HG02973 (cell line): ENCODE measurements at regions not wholly inside any gene's neighbourhood (a gene's known extent, or its start where the extent isn't known, plus 50 kb on each side); places are given as distances from the start of the nearest gene placed in this dataset.

Experiments
- ATAC-seq: cut with Tn5 transposase; IDR thresholded peaks from one replicate; pipeline ENCODE4 v1.9.1; 2021; ENCODE audit warnings: moderate library complexity; ENCODE audit not compliant: unreplicated experiment

GRCh38 chr1:82218846-82219245, 418.1 kb downstream of the ADGRL2 start:
- ATAC-seq, result no peak

DNA sequence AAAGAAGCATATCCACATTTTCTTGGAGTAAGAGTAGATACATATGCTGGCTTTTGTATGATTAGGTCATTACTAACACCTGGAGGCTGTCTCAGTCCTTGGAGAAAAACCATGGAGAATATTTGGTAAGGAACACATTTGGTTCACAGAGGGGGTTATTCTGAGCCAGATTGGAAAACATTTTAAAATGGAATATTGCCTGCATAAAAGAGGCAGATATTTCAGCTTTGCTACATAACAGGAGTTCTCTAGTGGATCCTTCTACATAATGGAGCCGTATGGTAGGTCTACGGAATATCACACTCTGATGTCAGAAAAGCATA, 415.1 kb downstream of the ADGRL2 start:
- no peak for ATAC-seq

- no peak for ATAC-seq
Measured at GRCh38 chr1:82215056-82215852, 414.5 kb downstream of the ADGRL2 start.

GRCh38 chr1:82214606-82215005, 413.9 kb downstream of the ADGRL2 start:
- ATAC-seq, result no peak

- ATAC-seq, result no peak
Measured at GRCh38 chr1:82197606-82198005, 396.9 kb downstream of the ADGRL2 start.

DNA sequence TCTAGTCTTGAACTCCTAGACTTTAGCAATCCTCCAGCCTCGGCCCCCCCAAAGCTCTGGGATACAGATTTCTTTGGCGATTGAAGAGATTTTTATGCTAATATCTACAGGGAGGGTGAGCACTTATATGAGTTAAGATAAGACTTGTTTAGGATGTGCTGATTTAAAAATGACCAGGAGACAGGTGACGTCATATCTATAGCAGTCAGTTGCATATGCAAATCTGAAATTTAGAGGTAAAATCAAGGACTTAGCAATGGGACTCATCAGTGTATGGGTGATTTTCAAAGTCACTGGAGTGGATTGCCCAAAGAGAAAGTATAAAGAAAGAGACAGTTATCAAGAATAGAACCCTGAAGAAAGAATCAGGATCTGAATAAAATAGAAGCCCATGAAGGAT, 394.5 kb downstream of the ADGRL2 start:
- no peak for ATAC-seq

DNA sequence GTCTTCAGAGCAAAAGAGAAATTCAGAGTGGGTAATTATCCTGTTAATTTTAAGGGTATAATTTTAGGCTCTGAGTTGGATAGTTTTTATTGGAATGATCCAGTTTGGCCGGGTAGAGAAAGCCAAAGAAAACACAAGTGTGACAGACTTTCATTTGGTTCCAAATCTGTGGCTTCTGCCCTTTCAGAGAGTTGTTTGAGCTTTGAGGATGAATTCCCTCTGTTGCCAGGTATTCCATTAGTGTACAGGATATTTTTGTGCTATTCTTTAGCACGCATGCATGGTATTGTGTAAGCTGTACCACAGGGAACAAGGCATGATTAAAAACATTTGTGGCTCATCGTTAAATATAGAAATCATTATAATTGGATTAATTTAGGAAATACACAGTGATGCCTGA, 384.4 kb downstream of the ADGRL2 start:
- no peak for ATAC-seq

- ATAC-seq, result no peak
Measured at GRCh38 chr1:82181846-82182245, 381.1 kb downstream of the ADGRL2 start.

DNA sequence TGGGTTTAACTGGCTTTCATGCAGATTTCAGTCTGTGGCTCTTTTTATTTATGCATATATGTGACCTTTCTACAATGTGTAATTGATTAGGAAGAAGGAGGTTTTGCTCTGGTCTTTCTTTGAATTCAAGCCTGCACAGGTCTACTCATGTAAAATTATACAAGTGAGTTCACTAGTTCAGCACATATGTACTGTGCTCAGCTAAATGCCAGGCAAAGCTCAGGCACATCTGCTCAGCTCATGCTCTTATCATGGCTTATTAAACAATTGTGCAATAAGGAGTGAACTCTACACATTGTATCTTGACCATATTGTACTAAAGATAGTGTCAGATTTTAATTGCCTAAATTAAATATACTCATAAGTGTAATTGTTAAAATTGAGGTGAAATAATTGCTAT, 378.4 kb downstream of the ADGRL2 start:
- no peak for ATAC-seq

GRCh38 chr1:82177192-82177591, 376.5 kb downstream of the ADGRL2 start:
- no peak for ATAC-seq

- no peak for ATAC-seq
Measured at GRCh38 chr1:82171955-82172354, 371.2 kb downstream of the ADGRL2 start.

- ATAC-seq, result no peak
Measured at GRCh38 chr1:82168482-82168881, 367.7 kb downstream of the ADGRL2 start.

DNA sequence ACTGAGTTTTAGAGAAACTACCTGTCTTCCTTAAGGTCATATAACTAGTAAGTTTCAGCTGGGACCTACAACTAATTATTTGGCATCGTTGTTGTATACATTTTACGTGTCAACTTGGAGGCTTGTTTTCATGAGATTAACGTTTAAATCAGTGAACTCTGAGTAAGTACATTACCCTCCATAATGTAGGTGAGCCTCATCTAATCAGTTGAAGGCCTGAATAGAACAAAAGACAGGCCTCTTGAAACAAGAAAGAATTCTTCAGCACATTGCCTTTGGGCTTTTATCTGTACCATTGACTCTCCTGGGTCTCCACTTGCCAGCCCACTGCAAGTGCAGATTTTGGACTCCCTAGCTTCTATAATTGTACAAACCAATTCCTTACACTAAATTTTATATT, 364.6 kb downstream of the ADGRL2 start:
- no peak for ATAC-seq

DNA sequence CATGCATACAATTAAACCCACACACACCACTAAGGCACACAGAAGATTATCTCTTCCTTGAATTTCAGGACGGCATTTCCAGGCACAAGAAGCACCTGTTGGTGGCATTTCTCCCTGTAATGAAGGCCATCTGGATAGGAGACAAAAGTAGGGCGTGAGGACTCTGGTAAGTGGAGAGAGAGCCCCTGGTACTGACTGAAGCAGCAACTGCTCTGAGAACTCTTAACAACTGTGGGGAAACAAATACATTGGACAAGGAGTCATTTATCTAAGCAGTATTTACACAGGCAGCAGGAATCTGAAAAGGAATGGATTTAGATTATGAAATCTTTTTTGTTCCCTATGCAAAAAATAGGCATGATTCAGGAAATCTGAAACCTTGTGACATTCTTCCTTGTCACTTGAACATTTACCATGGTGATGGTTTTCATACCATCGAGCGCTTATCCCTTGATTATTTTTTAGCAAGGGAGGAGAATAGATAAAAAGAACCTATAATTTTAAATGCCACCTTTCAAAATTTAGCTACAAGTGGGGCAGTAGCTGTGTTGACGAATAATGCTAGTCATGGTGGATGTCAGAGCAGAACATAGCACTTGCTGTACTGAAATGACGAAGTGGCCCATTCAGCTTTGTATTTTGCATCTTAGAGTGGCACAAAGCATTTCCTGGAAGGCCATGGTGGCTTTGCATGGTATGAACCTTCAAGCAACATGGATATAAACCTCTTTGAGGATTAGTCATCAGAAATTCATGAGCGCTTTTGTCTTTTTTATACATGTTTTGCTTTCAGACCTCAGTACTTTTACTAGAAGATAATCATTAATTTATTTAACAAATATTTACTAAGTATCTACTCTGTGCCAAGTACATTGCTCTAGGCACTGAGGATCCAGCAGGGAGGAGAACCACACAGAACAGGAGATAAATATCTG, 362.0 kb downstream of the ADGRL2 start:
- ATAC-seq, result no peak

DNA sequence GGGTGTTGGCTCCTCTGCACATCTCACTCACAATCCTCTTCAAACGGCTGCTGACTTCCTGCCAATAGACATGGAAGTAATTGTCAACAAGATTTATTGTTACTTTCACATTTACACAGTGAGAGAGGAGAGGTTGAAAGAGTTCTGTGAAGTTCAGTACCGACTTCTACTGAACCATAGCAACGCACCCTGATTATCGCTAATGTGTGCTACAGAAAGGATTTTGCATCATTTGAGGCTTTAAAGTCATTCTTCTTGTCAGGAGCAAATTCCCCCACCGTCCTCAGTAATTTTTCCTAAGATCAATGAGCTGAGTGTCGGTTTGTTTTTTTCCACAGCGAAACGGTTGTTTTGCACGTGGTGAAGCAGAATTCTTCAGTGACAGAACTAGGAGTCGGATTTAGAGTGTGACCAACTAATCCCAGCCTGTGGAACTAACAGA, 361.0 kb downstream of the ADGRL2 start:
- ATAC-seq, result peak; percentile 64

GRCh38 chr1:82160903-82161302, 360.2 kb downstream of the ADGRL2 start:
- ATAC-seq, result no peak

DNA sequence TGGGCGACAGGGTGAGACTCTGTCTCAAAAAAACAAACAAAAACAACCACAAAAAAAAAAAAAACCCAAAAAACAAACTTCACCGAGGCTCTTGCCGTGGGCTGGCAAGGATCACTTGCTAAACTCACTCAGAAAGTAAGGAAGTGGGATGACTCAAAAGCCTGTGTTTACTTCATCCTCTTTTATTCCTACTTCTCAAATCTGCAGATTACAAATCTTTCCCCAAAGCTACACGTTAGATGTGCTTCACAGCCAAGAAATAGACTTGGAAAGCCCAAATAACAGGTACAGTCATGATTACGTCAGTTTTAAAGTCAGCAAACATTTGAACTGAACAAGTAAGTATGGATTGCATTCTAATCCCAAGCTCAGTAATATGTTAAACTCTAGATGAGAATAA, 359.3 kb downstream of the ADGRL2 start:
- ATAC-seq, result no peak

- ATAC-seq, result no peak
Measured at GRCh38 chr1:82158981-82159380, 358.2 kb downstream of the ADGRL2 start.

- no peak for ATAC-seq
Measured at GRCh38 chr1:82154219-82154970, 353.7 kb downstream of the ADGRL2 start.

GRCh38 chr1:82153752-82154151, 353.0 kb downstream of the ADGRL2 start:
- no peak for ATAC-seq

- ATAC-seq, result peak; percentile 33
Measured at GRCh38 chr1:82153272-82153629, 352.5 kb downstream of the ADGRL2 start.
